DOHH2 (cell line): ENCODE measurements at regions not wholly inside any gene's neighbourhood (a gene's known extent, or its start where the extent isn't known, plus 50 kb on each side); places are given as distances from the start of the nearest gene placed in this dataset.

ENCODE experiments used
- EZH2phosphoT487 ChIP-seq: fragments of 200-600 bp; sonication (generic); IDR thresholded peaks from 2 replicates; pipeline ENCODE4 v1.6.1; 2017; ENCODE audit warnings: borderline replicate concordance, mild to moderate bottlenecking, antibody characterized with exemption, low read length, moderate library complexity, mixed read lengths
- TF ChIP-seq, protein P1 (sequence below): fragments of 200-600 bp; sonication (generic); IDR thresholded peaks from one replicate; pipeline ENCODE4 v1.5.1; 2014; ENCODE audit warnings: antibody characterized with exemption, mild to moderate bottlenecking, low read depth, low read length; ENCODE audit not compliant: poor library complexity, severe bottlenecking

DNA sequence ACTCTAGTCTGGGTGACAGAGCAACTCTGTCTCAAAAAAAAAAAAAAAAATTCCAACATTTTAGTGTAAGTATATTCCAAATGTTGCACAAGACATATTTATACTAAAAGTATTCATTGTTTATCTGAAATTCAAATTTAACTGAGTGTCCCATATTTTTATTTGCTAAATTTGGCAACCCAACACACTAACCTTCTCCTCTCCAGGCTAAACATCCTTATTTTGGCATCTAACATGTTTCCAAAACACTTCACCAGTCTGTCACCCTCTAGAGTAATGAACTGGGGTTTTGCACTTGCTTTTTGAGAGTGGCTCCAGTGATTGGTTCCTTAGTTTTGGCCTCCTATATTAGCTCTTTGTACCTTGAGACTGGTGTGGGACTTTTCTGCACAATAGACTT lies 243.4 kb upstream of the SALL1 start:
- TF ChIP-seq, protein P1, sequence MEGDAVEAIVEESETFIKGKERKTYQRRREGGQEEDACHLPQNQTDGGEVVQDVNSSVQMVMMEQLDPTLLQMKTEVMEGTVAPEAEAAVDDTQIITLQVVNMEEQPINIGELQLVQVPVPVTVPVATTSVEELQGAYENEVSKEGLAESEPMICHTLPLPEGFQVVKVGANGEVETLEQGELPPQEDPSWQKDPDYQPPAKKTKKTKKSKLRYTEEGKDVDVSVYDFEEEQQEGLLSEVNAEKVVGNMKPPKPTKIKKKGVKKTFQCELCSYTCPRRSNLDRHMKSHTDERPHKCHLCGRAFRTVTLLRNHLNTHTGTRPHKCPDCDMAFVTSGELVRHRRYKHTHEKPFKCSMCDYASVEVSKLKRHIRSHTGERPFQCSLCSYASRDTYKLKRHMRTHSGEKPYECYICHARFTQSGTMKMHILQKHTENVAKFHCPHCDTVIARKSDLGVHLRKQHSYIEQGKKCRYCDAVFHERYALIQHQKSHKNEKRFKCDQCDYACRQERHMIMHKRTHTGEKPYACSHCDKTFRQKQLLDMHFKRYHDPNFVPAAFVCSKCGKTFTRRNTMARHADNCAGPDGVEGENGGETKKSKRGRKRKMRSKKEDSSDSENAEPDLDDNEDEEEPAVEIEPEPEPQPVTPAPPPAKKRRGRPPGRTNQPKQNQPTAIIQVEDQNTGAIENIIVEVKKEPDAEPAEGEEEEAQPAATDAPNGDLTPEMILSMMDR, result no peak
- no peak for TF ChIP-seq EZH2phosphoT487
